B cell (primary cell): ENCODE measurements at regions not wholly inside any gene's neighbourhood (a gene's known extent, or its start where the extent isn't known, plus 50 kb on each side); places are given as distances from the start of the nearest gene placed in this dataset.

Experiments used
- ATAC-seq: fragments of 200-7000 bp; cut with Tn5 transposase; one replicate; pipeline ENCODE4 v1.10.0; 2021; ENCODE audit warnings: low read depth, mild to moderate bottlenecking, moderate number of reproducible peaks, moderate library complexity
- CTCF ChIA-PET: fragments of 350-600 bp; sonication (Branson Sonifier 250); formaldehyde crosslinking; loops from one replicate; lab custom pipeline; 2021; ENCODE audit warnings: antibody characterized with exemption, inconsistent platforms; lab: Charles Lee
- POLR2A ChIA-PET: fragments of 350-600 bp; sonication (Branson Sonifier 250); formaldehyde crosslinking; loops from one replicate; lab custom pipeline; 2021; ENCODE audit warnings: antibody characterized with exemption; lab: Charles Lee
- DNase-seq: peaks from one replicate; pipeline ENCODE4 v3.0.0; 2013
- H2AFZ ChIP-seq: 2 replicates; pipeline ENCODE4 v1.6.1; 2012; ENCODE audit warnings: mild to moderate bottlenecking, low read depth, low read length; ENCODE audit not compliant: insufficient read depth, poor library complexity, severe bottlenecking
- H3K27ac ChIP-seq, 2 donors: 1 replicate in 1 of 2; 2 replicates in 1 of 2; pipeline ENCODE4 v1.5.1; 2012 to 2013; ENCODE audit warnings: low read length in 2 of 2, mild to moderate bottlenecking in 2 of 2, moderate library complexity in 1 of 2
- H3K27me3 ChIP-seq, 4 experiments: fragments of 200-600 bp in 1 of 4; sonication (generic) in 1 of 4; replicated peaks in 1 of 4; 1 replicate in 2 of 4; 2 replicates in 2 of 4; pipeline versions ENCODE4 v1.6.1 to v1.7.0; 2013 to 2016; ENCODE audit warnings: low read length in 3 of 4, mild to moderate bottlenecking in 2 of 4, mixed read lengths in 1 of 4, moderate library complexity in 1 of 4; ENCODE audit not compliant: insufficient read depth in 4 of 4, control insufficient read depth in 3 of 4; ENCODE audit errors: control extremely low read depth in 1 of 4
- H3K36me3 ChIP-seq, 2 experiments: replicated peaks in 1 of 2; 1 replicate in 1 of 2; 2 replicates in 1 of 2; pipeline versions ENCODE4 v1.6.1 to v1.7.1; 2013; ENCODE audit warnings: low read length in 1 of 2; ENCODE audit not compliant: insufficient read depth in 2 of 2, control insufficient read depth in 1 of 2; ENCODE audit errors: control extremely low read depth in 1 of 2, extremely low read depth in 1 of 2
- H3K4me1 ChIP-seq, 2 donors: fragments of 200-600 bp in 1 of 2; sonication (generic) in 1 of 2; 1 replicate in 1 of 2; 2 replicates in 1 of 2; pipeline versions ENCODE4 v1.5.1 to v1.6.1; 2013 to 2017; ENCODE audit warnings: low read length in 2 of 2; ENCODE audit not compliant: control insufficient read depth in 2 of 2, insufficient read depth in 2 of 2
- H3K4me2 ChIP-seq: replicated peaks from 2 replicates; pipeline ENCODE3; 2012; ENCODE audit warnings: mild to moderate bottlenecking, low read depth, low read length; ENCODE audit not compliant: poor library complexity, severe bottlenecking
- H3K4me3 ChIP-seq, 5 experiments: fragments of 200-600 bp in 1 of 5; sonication (generic) in 1 of 5; 1 replicate in 3 of 5; 2 replicates in 2 of 5; pipeline versions ENCODE4 v1.5.1 to v1.7.0; 2011 to 2016; ENCODE audit warnings: low read length in 4 of 5, mild to moderate bottlenecking in 4 of 5, low read depth in 2 of 5, control low read depth in 1 of 5, moderate library complexity in 1 of 5; ENCODE audit not compliant: insufficient read depth in 1 of 5; ENCODE audit errors: control extremely low read depth in 1 of 5, extremely low read depth in 1 of 5
- H3K79me2 ChIP-seq: fragments of 200-600 bp; sonication (generic); one replicate; pipeline ENCODE4 v1.6.0; 2016; ENCODE audit warnings: low read length; ENCODE audit not compliant: control insufficient read depth, insufficient read depth
- H3K9ac ChIP-seq: fragments of 200-600 bp; sonication (generic); 2 replicates; pipeline ENCODE4 v1.6.1; 2017; ENCODE audit warnings: mild to moderate bottlenecking, low read length, moderate library complexity
- H3K9me3 ChIP-seq, 3 donors: one replicate each; pipeline versions ENCODE4 v1.6.1 to v1.7.1; 2013; ENCODE audit warnings: low read length in 2 of 3; ENCODE audit not compliant: control insufficient read depth in 2 of 3, insufficient read depth in 1 of 3; ENCODE audit errors: control extremely low read depth in 1 of 3
- H4K20me1 ChIP-seq: 2 replicates; pipeline ENCODE4 v1.6.0; 2012; ENCODE audit warnings: mild to moderate bottlenecking, low read length; ENCODE audit not compliant: insufficient read depth, control insufficient read depth, poor library complexity, severe bottlenecking
- H3K27ac Mint-ChIP-seq: one replicate; pipeline ENCODE4 v1.8.0; 2021; ENCODE audit warnings: mixed read lengths
- H3K27me3 Mint-ChIP-seq: one replicate; pipeline ENCODE4 v1.8.0; 2021; ENCODE audit warnings: mixed read lengths
- H3K4me1 Mint-ChIP-seq: one replicate; pipeline ENCODE4 v1.8.0; 2021; ENCODE audit warnings: mixed read lengths
- H3K4me3 Mint-ChIP-seq: one replicate; pipeline ENCODE4 v1.8.0; 2021; ENCODE audit warnings: mixed read lengths
- H3K9me3 Mint-ChIP-seq: one replicate; pipeline ENCODE4 v1.8.0; 2022; ENCODE audit warnings: mixed read lengths; ENCODE audit not compliant: insufficient read depth
- CTCF ChIP-seq: fragments of 200-600 bp; IDR thresholded peaks from one replicate; pipeline ENCODE4 v1.8.0; 2022; ENCODE audit warnings: antibody characterized with exemption, mild to moderate bottlenecking
- EZH2 ChIP-seq: IDR thresholded peaks from 2 replicates; pipeline ENCODE4 v1.6.1; 2012; ENCODE audit warnings: borderline replicate concordance, low read depth, mild to moderate bottlenecking, moderate library complexity, low read length; ENCODE audit not compliant: insufficient read depth, poor library complexity, severe bottlenecking
- WGBS: methylation state at CpG from one replicate; pipeline ENCODE4 v1.1.5; 2013; ENCODE audit warnings: missing lambda C conversion rate; ENCODE audit not compliant: insufficient coverage; 5-methylcytosine and 5-hydroxymethylcytosine counted together
- intact Hi-C: fragments of 100-400 bp; cut with micrococcal nuclease; formaldehyde crosslinking; loops from one replicate; pipeline ENCODE4 v1.10.0; 2022

- no peak overlapping the region for H3K27ac Mint-ChIP-seq
- TF ChIP-seq CTCF (no peak), EZH2 (no peak)
- H3K27me3 Mint-ChIP-seq, result no peaks in the 10 kb centered on the region
- WGBS, result 94% methylated on average over 24 of the region's 24 CpGs
- peaks cover 3% of the 10 kb centered on the region for H3K9me3 Mint-ChIP-seq
- ATAC-seq, result no peak
- H3K79me2 ChIP-seq, result no peaks in the 10 kb centered on the region
- no peaks in the 10 kb centered on the region for H3K4me1 ChIP-seq
- H3K4me3 ChIP-seq, result no peak overlapping the region
- no peak overlapping the region for H3K9ac ChIP-seq
- no peak overlapping the region for H2AFZ ChIP-seq
- H3K4me1 Mint-ChIP-seq, result no peaks in the 10 kb centered on the region
- no peak overlapping the region for H3K4me2 ChIP-seq
- H3K27ac ChIP-seq, result no peak overlapping the region
- ChIA-PET POLR2A (no interaction called here), CTCF (no interaction called here)
- H3K36me3 ChIP-seq, result no peaks in the 10 kb centered on the region
- H3K4me3 Mint-ChIP-seq, result no peak overlapping the region
- intact Hi-C loops, result no loop called here
- DNase-seq, result no peak
- peaks cover 0 to 7% (median 0%) of the 10 kb centered on the region in 3 donors for H3K9me3 ChIP-seq
- H4K20me1 ChIP-seq, result no peaks in the 10 kb centered on the region
- no peaks in the 10 kb centered on the region for H3K27me3 ChIP-seq
Observed at GRCh38 chr14:81829447-81829846, 295.8 kb upstream of the SEL1L start.

GRCh38 chr14:81831128-81831820 is 297.6 kb upstream of the SEL1L start:
- no peaks in the 10 kb centered on the region for H4K20me1 ChIP-seq
- no peaks in the 10 kb centered on the region for H3K4me1 ChIP-seq
- H3K36me3 ChIP-seq, result no peaks in the 10 kb centered on the region
- ChIA-PET POLR2A (no interaction called here), CTCF (no interaction called here)
- Mint-ChIP-seq H3K4me3 (no peak overlapping the region), H3K27ac (no peak overlapping the region), H3K9me3 (peaks cover 3% of the 10 kb centered on the region), H3K27me3 (no peaks in the 10 kb centered on the region), H3K4me1 (no peaks in the 10 kb centered on the region)
- no peak overlapping the region for H2AFZ ChIP-seq
- no peak for ATAC-seq
- H3K4me2 ChIP-seq, result no peak overlapping the region
- no peaks in the 10 kb centered on the region for H3K27me3 ChIP-seq
- H3K27ac ChIP-seq, result no peak overlapping the region
- DNase-seq, result no peak
- H3K4me3 ChIP-seq, result no peak overlapping the region
- H3K9me3 ChIP-seq, result peaks cover 0 to 9% (median 5%) of the 10 kb centered on the region in 3 donors
- WGBS, result 88% methylated on average over 2 of the region's 4 CpGs
- H3K9ac ChIP-seq, result no peak overlapping the region
- H3K79me2 ChIP-seq, result no peaks in the 10 kb centered on the region
- TF ChIP-seq EZH2 (no peak), CTCF (no peak)
- intact Hi-C loops, result no loop called here
